ENCODE measurements at regions not wholly inside any gene's neighbourhood (a gene's known extent, or its start where the extent isn't known, plus 50 kb on each side); places are given as distances from the start of the nearest gene placed in this dataset.

- TF ChIP-seq, protein P1, sequence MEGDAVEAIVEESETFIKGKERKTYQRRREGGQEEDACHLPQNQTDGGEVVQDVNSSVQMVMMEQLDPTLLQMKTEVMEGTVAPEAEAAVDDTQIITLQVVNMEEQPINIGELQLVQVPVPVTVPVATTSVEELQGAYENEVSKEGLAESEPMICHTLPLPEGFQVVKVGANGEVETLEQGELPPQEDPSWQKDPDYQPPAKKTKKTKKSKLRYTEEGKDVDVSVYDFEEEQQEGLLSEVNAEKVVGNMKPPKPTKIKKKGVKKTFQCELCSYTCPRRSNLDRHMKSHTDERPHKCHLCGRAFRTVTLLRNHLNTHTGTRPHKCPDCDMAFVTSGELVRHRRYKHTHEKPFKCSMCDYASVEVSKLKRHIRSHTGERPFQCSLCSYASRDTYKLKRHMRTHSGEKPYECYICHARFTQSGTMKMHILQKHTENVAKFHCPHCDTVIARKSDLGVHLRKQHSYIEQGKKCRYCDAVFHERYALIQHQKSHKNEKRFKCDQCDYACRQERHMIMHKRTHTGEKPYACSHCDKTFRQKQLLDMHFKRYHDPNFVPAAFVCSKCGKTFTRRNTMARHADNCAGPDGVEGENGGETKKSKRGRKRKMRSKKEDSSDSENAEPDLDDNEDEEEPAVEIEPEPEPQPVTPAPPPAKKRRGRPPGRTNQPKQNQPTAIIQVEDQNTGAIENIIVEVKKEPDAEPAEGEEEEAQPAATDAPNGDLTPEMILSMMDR (IDR thresholded peaks at IDR 0.05; ENCODE audit: insufficient read depth, low read length): no peak
- TF ChIP-seq GABPA (IDR thresholded peaks at IDR 0.05; ENCODE audit: low read depth) (no peak), POLR2AphosphoS5 (IDR thresholded peaks at IDR 0.05; ENCODE audit: low read depth) (no peak)
- TF ChIP-seq, protein P2, sequence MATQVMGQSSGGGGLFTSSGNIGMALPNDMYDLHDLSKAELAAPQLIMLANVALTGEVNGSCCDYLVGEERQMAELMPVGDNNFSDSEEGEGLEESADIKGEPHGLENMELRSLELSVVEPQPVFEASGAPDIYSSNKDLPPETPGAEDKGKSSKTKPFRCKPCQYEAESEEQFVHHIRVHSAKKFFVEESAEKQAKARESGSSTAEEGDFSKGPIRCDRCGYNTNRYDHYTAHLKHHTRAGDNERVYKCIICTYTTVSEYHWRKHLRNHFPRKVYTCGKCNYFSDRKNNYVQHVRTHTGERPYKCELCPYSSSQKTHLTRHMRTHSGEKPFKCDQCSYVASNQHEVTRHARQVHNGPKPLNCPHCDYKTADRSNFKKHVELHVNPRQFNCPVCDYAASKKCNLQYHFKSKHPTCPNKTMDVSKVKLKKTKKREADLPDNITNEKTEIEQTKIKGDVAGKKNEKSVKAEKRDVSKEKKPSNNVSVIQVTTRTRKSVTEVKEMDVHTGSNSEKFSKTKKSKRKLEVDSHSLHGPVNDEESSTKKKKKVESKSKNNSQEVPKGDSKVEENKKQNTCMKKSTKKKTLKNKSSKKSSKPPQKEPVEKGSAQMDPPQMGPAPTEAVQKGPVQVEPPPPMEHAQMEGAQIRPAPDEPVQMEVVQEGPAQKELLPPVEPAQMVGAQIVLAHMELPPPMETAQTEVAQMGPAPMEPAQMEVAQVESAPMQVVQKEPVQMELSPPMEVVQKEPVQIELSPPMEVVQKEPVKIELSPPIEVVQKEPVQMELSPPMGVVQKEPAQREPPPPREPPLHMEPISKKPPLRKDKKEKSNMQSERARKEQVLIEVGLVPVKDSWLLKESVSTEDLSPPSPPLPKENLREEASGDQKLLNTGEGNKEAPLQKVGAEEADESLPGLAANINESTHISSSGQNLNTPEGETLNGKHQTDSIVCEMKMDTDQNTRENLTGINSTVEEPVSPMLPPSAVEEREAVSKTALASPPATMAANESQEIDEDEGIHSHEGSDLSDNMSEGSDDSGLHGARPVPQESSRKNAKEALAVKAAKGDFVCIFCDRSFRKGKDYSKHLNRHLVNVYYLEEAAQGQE (IDR thresholded peaks at IDR 0.05; ENCODE audit: insufficient replicate concordance, low read depth): no peak
Observed at GRCh38 chr4:52253025-52253424, 201.9 kb downstream of the SPATA18 start.
